Heart right ventricle (tissue), 16 donors: ENCODE measurements at regions not wholly inside any gene's neighbourhood (a gene's known extent, or its start where the extent isn't known, plus 50 kb on each side); places are given as distances from the start of the nearest gene placed in this dataset.

Source experiments
- ATAC-seq, 8 donors: fragments of 200-7000 bp; cut with Tn5 transposase; one replicate each; pipeline ENCODE4 v1.9.1; 2020; ENCODE audit warnings: mild to moderate bottlenecking in 8 of 8, moderate library complexity in 8 of 8, moderate number of reproducible peaks in 1 of 8
- DNase-seq, 2 donors: peaks; one replicate each; pipeline ENCODE4 v3.0.0-alpha.2; 2020
- H3K27ac ChIP-seq, 10 donors: fragments of 200-600 bp; sonication (generic) in 2 of 10; one replicate each; pipeline versions ENCODE4 v1.5.0 to v1.8.0; 2020 to 2022; ENCODE audit warnings: mild to moderate bottlenecking in 3 of 10
- H3K27me3 ChIP-seq, 7 donors: fragments of 200-600 bp; one replicate each; pipeline ENCODE4 v1.8.0; 2021 to 2022; ENCODE audit warnings: mild to moderate bottlenecking in 2 of 7
- H3K36me3 ChIP-seq, 9 donors: fragments of 200-600 bp; sonication (generic) in 1 of 9; one replicate each; pipeline versions ENCODE4 v1.5.0 to v1.8.0; 2020 to 2022; ENCODE audit warnings: mild to moderate bottlenecking in 2 of 9
- H3K4me1 ChIP-seq, 9 donors: fragments of 200-600 bp; sonication (generic) in 1 of 9; one replicate each; pipeline versions ENCODE4 v1.5.0 to v1.8.0; 2020 to 2022; ENCODE audit warnings: mild to moderate bottlenecking in 4 of 9
- H3K4me3 ChIP-seq, 10 donors: fragments of 200-600 bp; sonication (generic) in 2 of 10; one replicate each; pipeline versions ENCODE4 v1.5.0 to v1.8.0; 2020 to 2022; ENCODE audit warnings: mild to moderate bottlenecking in 7 of 10, moderate library complexity in 2 of 10
- H3K9me3 ChIP-seq, 11 donors: fragments of 200-600 bp in 10 of 11; sonication (generic) in 2 of 11; one replicate each; pipeline versions ENCODE4 v1.5.0 to v1.8.0; 2013 to 2022; ENCODE audit warnings: mild to moderate bottlenecking in 2 of 11, control low read depth in 1 of 11, moderate library complexity in 1 of 11
- CTCF ChIP-seq, 9 donors: fragments of 200-600 bp; sonication (generic) in 2 of 9; IDR thresholded peaks; one replicate each; pipeline versions ENCODE4 v1.5.0 to v1.8.0; 2021 to 2022; ENCODE audit warnings: antibody characterized with exemption in 9 of 9, mild to moderate bottlenecking in 5 of 9, moderate library complexity in 1 of 9
- WGBS, 2 donors: extraction: QIAGEN DNeasy Blood & Tissue Kit; methylation state at CpG; one replicate each; pipeline ENCODE4 v1.1.7; 2013; ENCODE audit warnings: inconsistent platforms in 1 of 2; 5-methylcytosine and 5-hydroxymethylcytosine counted together
- intact Hi-C, 10 donors: fragments of 100-400 bp; cut with DNase I; formaldehyde crosslinking; loops; one replicate each; pipeline versions ENCODE4 v1.11.1 to v1.14.2; 2022
- donor health status: Arrhythmogenic right ventricular cardiomyopathy.
- donor health status: ischemic (EF 13 %, LVEDD 7.1; RV severe dilation, severe dysfunction).
- donor health status: healthy with polysubstance abuse.
- donor health status: DM: no; HTN: yes; CAD: no.
- donor health status: DM: no; HTN: no; CAD: no.
- donor health status: ischemic (EF 25% LVEDD 6.9; RV normal size, moderate dysfunction).
- donor health status: ischemic (EF 25% LVEDD 5.7; RV mildly dilated, moderate dysfunction).
- donor health status: healthy.
- donor health status: DM: yes; HTN: yes; CAD: no.
- donor health status: Ischemic cardiomyopathy.
- donor health status: ischemic (EF 35%, LVEDD 5.7; RV mildly dilated, moderate dysfunction).
- donor health status: nonischemic (EF 11% LVEDD 7.7; RV severe dilation, severe dysfunction).
- donor health status: DM: yes; HTN: yes; CAD: no.
- donor health status: PGD.
- donor health status: ischemic (EF 29% LVEDD 5.4; RV normal size, mild dysfunction).
- donor health status: nonischemic (EF 23%, LVEDD 6.1; RV moderate dilation, normal function).

GRCh38 chr2:138275881-138276280 lies 225.7 kb upstream of the SPOPL start:
- no peak for TF ChIP-seq CTCF (IDR thresholded peaks at IDR 0.05)
- Histone ChIP-seq H3K36me3 (no peaks in the 10 kb centered on the region), H3K4me1 (no peaks in the 10 kb centered on the region), H3K4me3 (no peak overlapping the region), H3K27ac (no peak overlapping the region), H3K27me3 (no peaks in the 10 kb centered on the region), H3K9me3 (no peaks in the 10 kb centered on the region)
- DNase-seq (no peak), ATAC-seq (no peak)
- WGBS, 2 donors, result 75 to 86% methylated on average over 4 of the region's 4 CpGs
- intact Hi-C loops, result no loop called here

GRCh38 chr2:138276339-138276738 lies 225.2 kb upstream of the SPOPL start:
- Histone ChIP-seq H3K4me1 (no peaks in the 10 kb centered on the region), H3K27me3 (no peaks in the 10 kb centered on the region), H3K27ac (no peak overlapping the region), H3K9me3 (no peaks in the 10 kb centered on the region), H3K36me3 (no peaks in the 10 kb centered on the region), H3K4me3 (no peak overlapping the region)
- intact Hi-C loops, result no loop called here
- TF ChIP-seq CTCF (IDR thresholded peaks at IDR 0.05), result no peak
- DNase-seq (no peak), ATAC-seq (no peak)
- whole genome bisulfite sequencing, 2 donors, result 38 to 58% methylated on average over 1 of the region's 1 CpG

- H3K27ac ChIP-seq, result no peak overlapping the region
- DNase-seq (no peak), ATAC-seq (no peak)
- TF ChIP-seq CTCF (IDR thresholded peaks at IDR 0.05), result no peak
- intact Hi-C loops, result no loop called here
- H3K9me3 ChIP-seq, result no peaks in the 10 kb centered on the region
- H3K4me1 ChIP-seq, result no peaks in the 10 kb centered on the region
- no peak overlapping the region for H3K4me3 ChIP-seq
- H3K36me3 ChIP-seq, result no peaks in the 10 kb centered on the region
- no peaks in the 10 kb centered on the region for H3K27me3 ChIP-seq
Measured at GRCh38 chr2:138277062-138277461, 224.5 kb upstream of the SPOPL start.

GRCh38 chr2:138279871-138280270 lies 221.7 kb upstream of the SPOPL start:
- no peaks in the 10 kb centered on the region for H3K4me1 ChIP-seq
- ATAC-seq (no peak), DNase-seq (no peak)
- no peaks in the 10 kb centered on the region for H3K36me3 ChIP-seq
- H3K9me3 ChIP-seq, result no peaks in the 10 kb centered on the region
- intact Hi-C loops, result no loop called here
- no peak overlapping the region for H3K4me3 ChIP-seq
- H3K27me3 ChIP-seq, result no peaks in the 10 kb centered on the region
- TF ChIP-seq CTCF (IDR thresholded peaks at IDR 0.05), result no peak
- H3K27ac ChIP-seq, result no peak overlapping the region
